Keratinocyte (primary cell): ENCODE measurements at regions not wholly inside any gene's neighbourhood (a gene's known extent, or its start where the extent isn't known, plus 50 kb on each side); places are given as distances from the start of the nearest gene placed in this dataset.

ENCODE experiments used
- DNase-seq: peaks from one replicate; pipeline ENCODE4 v3.0.0-alpha.2; 2011; ENCODE audit warnings: low read depth, missing footprints, low spot score
- FAIRE-seq: peaks from 2 replicates; lab custom pipeline; 2011; peaks lifted over from hg19 to GRCh38; lab: Jason Lieb, UNC
- H2AFZ ChIP-seq: 2 replicates; pipeline ENCODE4 v1.6.0; 2012; ENCODE audit warnings: low read length, control low read depth, inconsistent platforms; ENCODE audit not compliant: control insufficient read depth
- H3K27ac ChIP-seq: 2 replicates; pipeline ENCODE4 v1.5.1; 2011; ENCODE audit warnings: low read length; ENCODE audit not compliant: control insufficient read depth, insufficient read depth
- H3K27me3 ChIP-seq: 3 replicates; pipeline ENCODE4 v1.6.0; 2011; ENCODE audit warnings: low read length; ENCODE audit not compliant: control insufficient read depth, insufficient read depth; ENCODE audit errors: extremely low read depth
- H3K36me3 ChIP-seq, 2 experiments: 2 replicates in 1 of 2; 3 replicates in 1 of 2; pipeline ENCODE4 v1.5.1; 2011; ENCODE audit warnings: low read length in 2 of 2, mild to moderate bottlenecking in 1 of 2; ENCODE audit not compliant: control insufficient read depth in 2 of 2, insufficient read depth in 2 of 2; ENCODE audit errors: extremely low read depth in 1 of 2
- H3K4me1 ChIP-seq: 3 replicates; pipeline ENCODE4 v1.5.1; 2011; ENCODE audit warnings: low read length; ENCODE audit not compliant: control insufficient read depth, insufficient read depth; ENCODE audit errors: extremely low read depth
- H3K4me2 ChIP-seq: 3 replicates; pipeline ENCODE4 v1.6.0; 2011; ENCODE audit warnings: low read depth, low read length; ENCODE audit not compliant: control insufficient read depth, insufficient read depth; ENCODE audit errors: extremely low read depth
- H3K4me3 ChIP-seq, 3 experiments: fragments of 200-600 bp in 1 of 3; sonication (generic) in 1 of 3; 2 replicates in 2 of 3; 3 replicates in 1 of 3; pipeline ENCODE4 v1.5.1; 2011 to 2016; ENCODE audit warnings: low read length in 3 of 3, mild to moderate bottlenecking in 3 of 3, control low read depth in 2 of 3, inconsistent platforms in 1 of 3, low read depth in 1 of 3, mixed read lengths in 1 of 3, mixed run types in 1 of 3, moderate library complexity in 1 of 3; ENCODE audit not compliant: control insufficient read depth in 2 of 3, insufficient read depth in 2 of 3; ENCODE audit errors: extremely low read depth in 1 of 3
- H3K79me2 ChIP-seq: 2 replicates; pipeline ENCODE4 v1.6.0; 2012; ENCODE audit warnings: low read length; ENCODE audit not compliant: control insufficient read depth, insufficient read depth
- H3K9ac ChIP-seq: 3 replicates; pipeline ENCODE4 v1.6.0; 2011; ENCODE audit warnings: low read length; ENCODE audit not compliant: control insufficient read depth, insufficient read depth; ENCODE audit errors: extremely low read depth
- H3K9me1 ChIP-seq: 3 replicates; pipeline ENCODE4 v1.6.0; 2011; ENCODE audit warnings: low read length; ENCODE audit not compliant: control insufficient read depth, insufficient read depth; ENCODE audit errors: extremely low read depth
- H3K9me3 ChIP-seq: 2 replicates; pipeline ENCODE4 v1.5.1; 2012; ENCODE audit warnings: low read depth, low read length; ENCODE audit not compliant: control insufficient read depth
- H4K20me1 ChIP-seq: 3 replicates; pipeline ENCODE4 v1.6.0; 2011; ENCODE audit warnings: low read length; ENCODE audit not compliant: control insufficient read depth, insufficient read depth; ENCODE audit errors: extremely low read depth
- CTCF ChIP-seq, 3 experiments: IDR thresholded peaks in 1 of 3; conservative IDR thresholded peaks in 1 of 3; optimal IDR thresholded peaks in 1 of 3; 2 replicates in 2 of 3; 3 replicates in 1 of 3; pipeline versions ENCODE3 to v1.5.1; 2011; ENCODE audit warnings: low read length in 3 of 3, mild to moderate bottlenecking in 3 of 3, moderate library complexity in 2 of 3, control low read depth in 1 of 3, inconsistent platforms in 1 of 3; ENCODE audit not compliant: insufficient read depth in 2 of 3; ENCODE audit errors: extremely low read depth in 1 of 3
- EZH2 ChIP-seq: IDR thresholded peaks from one replicate; pipeline ENCODE4 v1.6.1; 2012; ENCODE audit warnings: inconsistent platforms, mild to moderate bottlenecking, low read length, moderate library complexity
- dilution Hi-C: fragments of 300-500 bp; cut with MboI; formaldehyde crosslinking; loops from one replicate; pipeline ENCODE4 v1.7.0; 2020; ENCODE audit warnings: low sequenced_read_pairs; ENCODE audit not compliant: extremely low pct_ligation_motif_present

- dilution Hi-C loops, result no loop called here
- DNase-seq, result no peak
- H3K9ac ChIP-seq, result no peak overlapping the region
- H2AFZ ChIP-seq, result no peak overlapping the region
- H3K9me1 ChIP-seq, result no peaks in the 10 kb centered on the region
- no peak overlapping the region for H3K4me2 ChIP-seq
- no peak overlapping the region for H3K4me3 ChIP-seq
- no peaks in the 10 kb centered on the region for H3K27me3 ChIP-seq
- no peaks in the 10 kb centered on the region for H3K79me2 ChIP-seq
- no peaks in the 10 kb centered on the region for H4K20me1 ChIP-seq
- no peaks in the 10 kb centered on the region for H3K9me3 ChIP-seq
- no peaks in the 10 kb centered on the region for H3K36me3 ChIP-seq
- H3K27ac ChIP-seq, result no peak overlapping the region
- no peak for TF ChIP-seq CTCF (optimal IDR thresholded peaks at IDR 0.05 in 1 of 3, IDR thresholded peaks at IDR 0.05 in 1 of 3, conservative IDR thresholded peaks at IDR 0.05 in 1 of 3; ENCODE audit: extremely low read depth in 1 of 3, insufficient read depth in 2 of 3, low read length in 3 of 3)
- no peak for TF ChIP-seq EZH2
- no peak for FAIRE-seq
- H3K4me1 ChIP-seq, result no peaks in the 10 kb centered on the region
Measured at GRCh38 chr9:74277532-74277931, 219.6 kb upstream of the RORB start.

- Histone ChIP-seq H3K36me3 (no peaks in the 10 kb centered on the region), H3K79me2 (no peaks in the 10 kb centered on the region), H2AFZ (no peak overlapping the region), H3K4me2 (no peak overlapping the region), H3K9me1 (no peaks in the 10 kb centered on the region), H3K27me3 (no peaks in the 10 kb centered on the region), H3K4me1 (no peaks in the 10 kb centered on the region), H4K20me1 (no peaks in the 10 kb centered on the region), H3K9me3 (no peaks in the 10 kb centered on the region), H3K27ac (no peak overlapping the region), H3K4me3 (no peak overlapping the region), H3K9ac (no peak overlapping the region)
- dilution Hi-C loops, result no loop called here
- TF ChIP-seq EZH2 (no peak), CTCF (optimal IDR thresholded peaks at IDR 0.05 in 1 of 3, IDR thresholded peaks at IDR 0.05 in 1 of 3, conservative IDR thresholded peaks at IDR 0.05 in 1 of 3; ENCODE audit: extremely low read depth in 1 of 3, insufficient read depth in 2 of 3, low read length in 3 of 3) (peak in 2 of 3 experiments; percentile 17 to 18)
- no peak for DNase-seq
- no peak for FAIRE-seq
Measured at GRCh38 chr9:74281674-74282073, 215.5 kb upstream of the RORB start.
